Stimulated activated naive CD8-positive, alpha-beta T cell treated with anti-CD3 and anti-CD28 coated beads, Interleukin-15, Interleukin-2, amounts not matched to agents 100 ng/mL and 50 ng/mL, for 24 hours (primary cell): ENCODE measurements at regions not wholly inside any gene's neighbourhood (a gene's known extent, or its start where the extent isn't known, plus 50 kb on each side); places are given as distances from the start of the nearest gene placed in this dataset.

Experiments used
- H3K27ac Mint-ChIP-seq: one replicate; pipeline ENCODE4 v1.8.0; 2021; ENCODE audit warnings: mild to moderate bottlenecking, mixed read lengths
- H3K27me3 Mint-ChIP-seq: one replicate; pipeline ENCODE4 v1.8.0; 2021; ENCODE audit warnings: mixed read lengths
- H3K36me3 Mint-ChIP-seq: one replicate; pipeline ENCODE4 v1.8.0; 2021; ENCODE audit warnings: low read depth, mixed read lengths
- H3K4me1 Mint-ChIP-seq: one replicate; pipeline ENCODE4 v1.8.0; 2021; ENCODE audit warnings: low read depth, mixed read lengths
- H3K4me3 Mint-ChIP-seq: one replicate; pipeline ENCODE4 v1.8.0; 2021; ENCODE audit warnings: mild to moderate bottlenecking, mixed read lengths
- H3K9me3 Mint-ChIP-seq: one replicate; pipeline ENCODE4 v1.8.0; 2021; ENCODE audit warnings: mixed read lengths

GRCh38 chr2:236688157-236688556, 118.5 kb downstream of the ACKR3 start:
- H3K27ac Mint-ChIP-seq: no peak overlapping the region
- no peaks in the 10 kb centered on the region for H3K9me3 Mint-ChIP-seq
- peaks cover 3% of the 10 kb centered on the region for H3K27me3 Mint-ChIP-seq
- H3K36me3 Mint-ChIP-seq: no peaks in the 10 kb centered on the region
- H3K4me1 Mint-ChIP-seq: no peaks in the 10 kb centered on the region
- no peak overlapping the region for H3K4me3 Mint-ChIP-seq

- Mint-ChIP-seq H3K9me3 (no peaks in the 10 kb centered on the region), H3K27me3 (peaks cover 3% of the 10 kb centered on the region), H3K36me3 (no peaks in the 10 kb centered on the region), H3K27ac (no peak overlapping the region), H3K4me3 (no peak overlapping the region), H3K4me1 (no peaks in the 10 kb centered on the region)
Measured at GRCh38 chr2:236688563-236689392, 119.2 kb downstream of the ACKR3 start.

DNA sequence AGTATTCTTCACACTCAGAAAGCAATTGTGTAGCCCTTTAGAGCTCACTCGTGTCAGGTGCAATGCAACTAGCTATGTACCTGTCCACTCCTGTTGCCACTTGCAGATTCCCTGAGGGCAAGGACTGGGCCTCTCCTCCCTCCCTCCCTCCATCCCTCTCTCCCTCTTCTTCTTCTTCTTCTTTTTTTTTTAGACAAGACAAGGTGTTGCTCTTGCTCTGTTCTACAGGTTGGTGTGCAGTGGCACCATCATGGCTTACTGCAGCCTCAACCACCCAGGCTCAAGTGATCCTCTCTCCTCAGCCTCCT, 119.7 kb downstream of the ACKR3 start:
- Mint-ChIP-seq H3K27me3 (peaks cover 3% of the 10 kb centered on the region), H3K27ac (no peak overlapping the region), H3K36me3 (no peaks in the 10 kb centered on the region), H3K9me3 (no peaks in the 10 kb centered on the region), H3K4me1 (no peaks in the 10 kb centered on the region), H3K4me3 (no peak overlapping the region)

DNA sequence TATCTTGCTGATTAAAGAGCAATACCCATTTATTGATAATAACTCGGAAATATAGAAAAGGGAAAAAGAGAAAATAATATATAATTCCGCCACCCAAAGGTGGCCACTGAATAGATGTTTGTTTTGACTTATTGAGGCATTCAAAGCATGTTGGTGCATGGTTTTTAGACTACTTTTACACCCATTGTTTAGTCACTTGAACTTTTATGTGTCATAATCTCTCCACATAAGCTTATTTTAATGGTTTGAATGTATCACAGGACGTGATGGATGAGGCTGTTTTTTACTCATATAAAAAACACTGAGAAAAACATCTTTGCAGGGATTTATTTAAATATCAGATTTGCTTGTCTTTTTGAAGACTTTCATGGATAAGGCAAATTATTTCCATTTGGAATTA, 120.4 kb downstream of the ACKR3 start:
- Mint-ChIP-seq H3K9me3 (no peaks in the 10 kb centered on the region), H3K36me3 (no peaks in the 10 kb centered on the region), H3K27ac (no peak overlapping the region), H3K4me1 (no peaks in the 10 kb centered on the region), H3K4me3 (no peak overlapping the region), H3K27me3 (peaks cover 7% of the 10 kb centered on the region)

DNA sequence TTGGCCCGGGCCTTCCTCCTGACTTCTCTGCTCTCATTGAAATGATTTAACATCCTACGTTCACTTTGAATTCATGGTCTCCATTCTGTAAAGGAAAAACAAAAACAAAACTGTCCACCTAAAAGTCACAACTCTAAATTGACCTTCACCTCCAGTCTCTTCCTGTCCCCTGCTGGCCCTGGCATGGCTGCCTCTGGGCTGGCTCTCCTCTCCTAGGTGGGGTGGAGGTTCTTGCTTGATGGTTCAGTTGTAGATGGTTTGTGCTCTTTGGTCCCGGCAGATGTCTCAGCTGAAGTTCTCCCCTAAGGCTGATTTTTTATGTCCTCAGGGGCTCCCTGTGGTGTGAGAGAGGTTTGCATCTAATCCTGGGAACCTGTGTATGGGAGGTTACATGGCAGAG, 121.1 kb downstream of the ACKR3 start:
- H3K4me3 Mint-ChIP-seq: no peak overlapping the region
- peaks cover 7% of the 10 kb centered on the region for H3K27me3 Mint-ChIP-seq
- no peak overlapping the region for H3K27ac Mint-ChIP-seq
- no peaks in the 10 kb centered on the region for H3K9me3 Mint-ChIP-seq
- no peaks in the 10 kb centered on the region for H3K4me1 Mint-ChIP-seq
- H3K36me3 Mint-ChIP-seq: no peaks in the 10 kb centered on the region

DNA sequence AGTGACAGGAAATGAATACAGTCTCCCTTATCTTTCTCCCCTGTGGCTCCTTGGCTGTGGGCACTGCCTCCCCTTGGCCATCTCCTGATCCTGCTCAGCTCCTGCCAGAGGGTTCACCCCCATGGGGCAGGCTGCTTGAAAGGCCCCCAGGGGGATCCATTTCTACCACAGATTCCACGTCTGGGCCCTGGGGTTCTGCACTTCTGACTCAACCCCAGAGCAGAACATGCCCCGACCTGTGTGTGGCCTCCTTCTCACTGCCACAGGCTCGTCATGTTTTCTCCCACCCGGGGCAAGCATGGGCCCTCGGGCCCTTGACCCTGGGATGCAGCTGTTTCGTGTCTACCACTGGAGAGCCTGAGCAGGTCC, 122.2 kb downstream of the ACKR3 start:
- no peak overlapping the region for H3K27ac Mint-ChIP-seq
- peaks cover 7% of the 10 kb centered on the region for H3K27me3 Mint-ChIP-seq
- no peaks in the 10 kb centered on the region for H3K9me3 Mint-ChIP-seq
- H3K4me1 Mint-ChIP-seq: no peaks in the 10 kb centered on the region
- no peak overlapping the region for H3K4me3 Mint-ChIP-seq
- no peaks in the 10 kb centered on the region for H3K36me3 Mint-ChIP-seq

DNA sequence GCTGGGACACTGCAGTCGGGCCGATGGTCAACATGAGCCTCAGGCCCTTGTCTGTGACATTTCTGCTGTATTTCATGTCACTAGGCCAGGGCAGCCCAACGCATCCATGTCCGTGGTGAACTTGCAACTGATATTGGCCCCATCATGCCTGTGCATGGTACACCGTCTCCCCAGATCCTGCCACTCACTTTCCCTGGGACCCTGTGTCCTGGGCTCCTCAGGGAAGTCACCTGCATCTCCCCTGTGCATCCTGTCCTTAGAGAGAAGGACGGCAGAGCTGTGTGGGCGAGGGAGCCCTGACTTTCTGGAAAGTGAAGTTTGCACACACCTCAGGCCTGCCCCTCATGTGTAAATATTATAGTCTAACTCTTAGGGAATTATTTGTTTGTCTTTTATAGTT, 123.3 kb downstream of the ACKR3 start:
- Mint-ChIP-seq H3K4me1 (no peaks in the 10 kb centered on the region), H3K27ac (no peak overlapping the region), H3K27me3 (peaks cover 7% of the 10 kb centered on the region), H3K9me3 (no peaks in the 10 kb centered on the region), H3K4me3 (no peak overlapping the region), H3K36me3 (no peaks in the 10 kb centered on the region)

- Mint-ChIP-seq H3K27ac (no peak overlapping the region), H3K36me3 (no peaks in the 10 kb centered on the region), H3K4me3 (no peak overlapping the region), H3K27me3 (peaks cover 7% of the 10 kb centered on the region), H3K4me1 (no peaks in the 10 kb centered on the region), H3K9me3 (no peaks in the 10 kb centered on the region)
Measured at GRCh38 chr2:236693531-236693930, 123.9 kb downstream of the ACKR3 start.

GRCh38 chr2:236694146-236694888, 124.7 kb downstream of the ACKR3 start:
- Mint-ChIP-seq H3K27me3 (peaks cover 7% of the 10 kb centered on the region), H3K4me3 (no peak overlapping the region), H3K36me3 (no peaks in the 10 kb centered on the region), H3K4me1 (no peaks in the 10 kb centered on the region), H3K9me3 (no peaks in the 10 kb centered on the region), H3K27ac (no peak overlapping the region)

GRCh38 chr2:236696834-236697233, 127.2 kb downstream of the ACKR3 start:
- no peak overlapping the region for H3K27ac Mint-ChIP-seq

GRCh38 chr2:236698016-236698627, 128.5 kb downstream of the ACKR3 start:
- Mint-ChIP-seq H3K36me3 (no peaks in the 10 kb centered on the region), H3K27ac (no peak overlapping the region), H3K4me3 (no peak overlapping the region), H3K27me3 (peaks cover 5% of the 10 kb centered on the region), H3K9me3 (no peaks in the 10 kb centered on the region), H3K4me1 (no peaks in the 10 kb centered on the region)

More at GRCh38 chr2:236696834-236697233, 127.2 kb downstream of the ACKR3 start:
- peaks cover 5% of the 10 kb centered on the region for H3K27me3 Mint-ChIP-seq
- H3K4me1 Mint-ChIP-seq: no peaks in the 10 kb centered on the region
- no peak overlapping the region for H3K4me3 Mint-ChIP-seq
- no peaks in the 10 kb centered on the region for H3K9me3 Mint-ChIP-seq
- no peaks in the 10 kb centered on the region for H3K36me3 Mint-ChIP-seq

DNA sequence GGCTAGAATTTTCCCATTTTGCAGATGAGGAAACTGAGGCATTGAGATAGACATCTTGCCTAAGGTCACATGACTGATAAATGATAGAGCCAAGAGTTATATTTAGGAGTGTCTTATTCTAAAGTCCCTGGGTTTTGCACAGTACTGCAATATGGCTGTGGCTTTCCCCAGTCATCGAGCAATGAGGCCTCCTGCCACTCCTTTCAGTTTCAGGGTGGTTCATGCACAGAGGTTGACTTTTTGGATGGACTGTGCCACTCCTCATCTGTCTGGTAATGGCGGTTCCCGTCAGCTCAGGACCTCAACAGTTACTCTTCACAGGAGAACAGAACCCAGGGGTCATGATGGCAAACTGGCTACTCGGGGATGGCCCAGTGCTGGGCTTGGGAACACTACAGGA, 131.1 kb downstream of the ACKR3 start:
- Mint-ChIP-seq H3K36me3 (no peaks in the 10 kb centered on the region), H3K27me3 (no peaks in the 10 kb centered on the region), H3K9me3 (no peaks in the 10 kb centered on the region), H3K4me3 (no peak overlapping the region), H3K27ac (no peak overlapping the region), H3K4me1 (no peaks in the 10 kb centered on the region)

DNA sequence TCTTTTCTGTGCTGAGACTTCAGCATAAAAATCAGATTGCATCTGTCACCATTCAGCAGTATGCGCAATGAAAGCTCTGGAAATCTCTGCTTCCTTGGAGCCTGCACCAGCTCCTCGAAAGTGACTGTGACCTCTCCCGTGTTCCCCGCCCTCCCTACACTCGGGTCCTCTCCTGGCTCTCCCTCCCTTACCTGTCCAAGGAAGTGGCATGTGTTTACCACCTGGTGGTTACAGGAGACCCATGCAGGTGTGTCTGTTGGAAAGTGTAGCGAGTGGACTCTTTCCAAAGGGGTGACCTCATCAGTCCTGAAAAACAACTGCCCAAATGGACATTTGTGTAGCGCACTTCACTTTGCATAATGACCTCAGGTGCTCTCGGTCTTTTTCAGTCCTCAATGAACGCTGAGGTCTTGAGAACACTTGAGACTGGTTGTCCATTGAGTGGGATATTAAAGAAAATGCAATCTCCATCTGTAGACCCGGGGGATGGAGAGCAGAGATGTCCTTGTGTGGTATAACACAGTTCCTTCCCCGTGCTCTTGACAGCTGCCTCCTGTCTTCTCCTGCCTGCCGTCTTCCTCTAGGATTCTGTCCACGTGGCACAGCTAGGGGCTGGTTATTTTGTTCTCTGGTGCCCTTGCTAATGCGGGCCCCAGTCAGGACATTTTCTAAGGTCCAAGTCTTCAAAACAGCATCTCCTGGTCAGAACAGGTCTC, 133.2 kb downstream of the ACKR3 start:
- H3K36me3 Mint-ChIP-seq: no peaks in the 10 kb centered on the region
- no peak overlapping the region for H3K27ac Mint-ChIP-seq
- H3K9me3 Mint-ChIP-seq: no peaks in the 10 kb centered on the region
- no peak overlapping the region for H3K4me3 Mint-ChIP-seq
- H3K27me3 Mint-ChIP-seq: no peaks in the 10 kb centered on the region
- no peaks in the 10 kb centered on the region for H3K4me1 Mint-ChIP-seq

DNA sequence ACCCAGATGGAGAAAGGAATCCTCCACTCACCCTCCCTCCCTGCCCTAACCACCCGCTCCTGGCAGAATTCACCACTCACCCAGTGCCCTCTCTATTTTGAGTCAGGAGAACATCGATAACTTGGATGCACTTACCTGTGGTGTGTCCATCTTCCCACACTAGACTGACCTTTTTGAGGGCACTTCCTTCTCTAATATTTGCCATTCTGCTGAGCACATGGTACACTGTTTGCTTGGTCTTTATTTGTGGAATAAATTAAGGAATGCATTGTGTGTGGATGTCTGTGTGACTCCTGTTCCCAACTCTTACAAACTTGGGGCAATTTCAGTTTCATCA, 133.7 kb downstream of the ACKR3 start:
- Mint-ChIP-seq H3K4me1 (no peaks in the 10 kb centered on the region), H3K9me3 (no peaks in the 10 kb centered on the region), H3K36me3 (no peaks in the 10 kb centered on the region), H3K4me3 (no peak overlapping the region), H3K27ac (no peak overlapping the region), H3K27me3 (no peaks in the 10 kb centered on the region)

- no peaks in the 10 kb centered on the region for H3K4me1 Mint-ChIP-seq
- H3K36me3 Mint-ChIP-seq: no peaks in the 10 kb centered on the region
- H3K9me3 Mint-ChIP-seq: no peaks in the 10 kb centered on the region
- no peak overlapping the region for H3K4me3 Mint-ChIP-seq
- no peaks in the 10 kb centered on the region for H3K27me3 Mint-ChIP-seq
- H3K27ac Mint-ChIP-seq: no peak overlapping the region
Measured at GRCh38 chr2:236703906-236704305, 134.3 kb downstream of the ACKR3 start.
